Neural crest cell (in vitro differentiated cells): ENCODE measurements at regions not wholly inside any gene's neighbourhood (a gene's known extent, or its start where the extent isn't known, plus 50 kb on each side); places are given as distances from the start of the nearest gene placed in this dataset.
A peak's percentile ranks its signal among the peaks of the same experiment; 100 is the strongest.

ENCODE experiments used
- DNase-seq: peaks from one replicate; pipeline ENCODE4 v3.0.0; 2021; ENCODE audit warnings: low read depth, mixed read lengths, low spot score
- H3K27ac Mint-ChIP-seq: one replicate; pipeline ENCODE4 v1.8.0; 2021; ENCODE audit warnings: mild to moderate bottlenecking, mixed read lengths; ENCODE audit not compliant: unreplicated experiment
- H3K27me3 Mint-ChIP-seq: 2 replicates; pipeline ENCODE4 v1.8.0; 2021; ENCODE audit warnings: low read depth, mild to moderate bottlenecking, mixed read lengths
- H3K36me3 Mint-ChIP-seq: 2 replicates; pipeline ENCODE4 v1.8.0; 2021; ENCODE audit warnings: low read depth, mild to moderate bottlenecking, mixed read lengths
- H3K4me1 Mint-ChIP-seq: 2 replicates; pipeline ENCODE4 v1.8.0; 2021; ENCODE audit warnings: mixed read lengths
- H3K4me3 Mint-ChIP-seq: one replicate; pipeline ENCODE4 v1.8.0; 2021; ENCODE audit warnings: mild to moderate bottlenecking, mixed read lengths
- H3K9me3 Mint-ChIP-seq: 2 replicates; pipeline ENCODE4 v1.8.0; 2021; ENCODE audit warnings: mixed read lengths
- CTCF ChIP-seq: fragments of 200-600 bp; sonication (generic); conservative IDR thresholded peaks from 2 replicates; pipeline ENCODE4 v1.5.0; 2021; ENCODE audit warnings: antibody characterized with exemption, mild to moderate bottlenecking

DNA sequence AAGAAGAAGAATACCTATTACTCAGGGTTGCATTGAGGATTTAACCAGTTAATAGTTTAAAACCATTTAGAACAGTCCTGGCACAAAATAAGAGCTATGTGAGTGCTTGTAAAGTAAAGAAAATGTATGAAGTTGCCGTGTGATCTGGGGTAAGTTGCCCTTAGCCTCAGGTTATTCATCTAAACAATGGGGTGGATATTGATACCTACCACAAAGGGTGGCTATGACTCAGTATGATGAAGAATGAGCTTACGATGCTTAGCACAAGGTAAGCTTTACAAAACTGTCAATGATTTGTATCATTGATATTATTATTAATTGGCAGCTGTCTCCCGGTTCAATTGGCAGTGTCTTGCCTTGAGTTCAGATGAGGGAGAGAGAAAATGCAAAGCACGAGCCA, 149.4 kb upstream of the PITX1 start:
- no peaks in the 10 kb centered on the region for H3K36me3 Mint-ChIP-seq
- TF ChIP-seq CTCF: no peak
- no peaks in the 10 kb centered on the region for H3K9me3 Mint-ChIP-seq
- H3K4me3 Mint-ChIP-seq: no peak overlapping the region
- DNase-seq: no peak
- H3K27ac Mint-ChIP-seq: no peak overlapping the region
- H3K4me1 Mint-ChIP-seq: no peaks in the 10 kb centered on the region
- peaks cover 17% of the 10 kb centered on the region for H3K27me3 Mint-ChIP-seq

DNA sequence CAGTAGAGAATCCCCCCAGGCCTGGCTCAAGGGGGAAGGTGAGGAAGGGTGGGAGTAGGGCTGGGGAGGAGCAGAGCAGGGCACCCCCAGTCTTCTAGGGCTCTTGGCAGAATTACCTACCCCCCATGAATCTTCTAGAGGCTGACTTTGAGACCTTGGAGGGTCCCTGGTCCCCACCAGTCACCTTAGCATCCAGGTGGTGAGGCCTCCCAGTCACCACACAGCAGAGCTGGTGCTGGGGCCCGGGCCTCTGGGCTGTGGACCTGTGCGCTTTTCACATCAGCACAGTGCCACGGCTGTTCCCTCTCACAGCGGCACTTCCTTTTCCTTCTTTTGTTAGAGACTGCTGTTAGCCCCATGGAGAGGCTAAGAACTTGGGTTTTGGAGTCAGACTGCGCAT, 148.6 kb upstream of the PITX1 start:
- Mint-ChIP-seq H3K36me3 (no peaks in the 10 kb centered on the region), H3K27ac (no peak overlapping the region), H3K9me3 (no peaks in the 10 kb centered on the region), H3K27me3 (peaks cover 11% of the 10 kb centered on the region), H3K4me1 (no peaks in the 10 kb centered on the region), H3K4me3 (no peak overlapping the region)
- DNase-seq: no peak
- no peak for TF ChIP-seq CTCF

GRCh38 chr5:135181653-135182052, 147.6 kb upstream of the PITX1 start:
- no peak overlapping the region for H3K4me3 Mint-ChIP-seq
- no peak overlapping the region for H3K27ac Mint-ChIP-seq
- H3K9me3 Mint-ChIP-seq: no peaks in the 10 kb centered on the region
- DNase-seq: no peak
- H3K4me1 Mint-ChIP-seq: no peaks in the 10 kb centered on the region
- H3K27me3 Mint-ChIP-seq: peaks cover 4% of the 10 kb centered on the region
- H3K36me3 Mint-ChIP-seq: no peaks in the 10 kb centered on the region
- TF ChIP-seq CTCF: no peak

- H3K9me3 Mint-ChIP-seq: no peaks in the 10 kb centered on the region
- peaks cover 9% of the 10 kb centered on the region for H3K27me3 Mint-ChIP-seq
- peak; percentile 27 for TF ChIP-seq CTCF
- no peaks in the 10 kb centered on the region for H3K4me1 Mint-ChIP-seq
- H3K27ac Mint-ChIP-seq: no peak overlapping the region
- H3K36me3 Mint-ChIP-seq: no peaks in the 10 kb centered on the region
- H3K4me3 Mint-ChIP-seq: no peak overlapping the region
- DNase-seq: no peak
Measured at GRCh38 chr5:135179308-135179980, 145.4 kb upstream of the PITX1 start.

GRCh38 chr5:135178476-135179155, 144.6 kb upstream of the PITX1 start:
- H3K36me3 Mint-ChIP-seq: no peaks in the 10 kb centered on the region
- H3K9me3 Mint-ChIP-seq: no peaks in the 10 kb centered on the region
- H3K4me3 Mint-ChIP-seq: no peak overlapping the region
- no peak for DNase-seq
- no peaks in the 10 kb centered on the region for H3K4me1 Mint-ChIP-seq
- TF ChIP-seq CTCF: no peak
- H3K27ac Mint-ChIP-seq: no peak overlapping the region
- peaks cover 17% of the 10 kb centered on the region for H3K27me3 Mint-ChIP-seq
